HG02870 (cell line): ENCODE measurements at regions not wholly inside any gene's neighbourhood (a gene's known extent, or its start where the extent isn't known, plus 50 kb on each side); places are given as distances from the start of the nearest gene placed in this dataset.
"Not testable (repeated sequence)": the region's sequence is repeated elsewhere in the genome, so short reads cannot be mapped to it uniquely, and the experiment has no call there.

ENCODE experiments used
- ATAC-seq: cut with Tn5 transposase; IDR thresholded peaks from one replicate; pipeline ENCODE4 v1.9.1; 2021; ENCODE audit warnings: mild to moderate bottlenecking, moderate library complexity; ENCODE audit not compliant: unreplicated experiment

DNA sequence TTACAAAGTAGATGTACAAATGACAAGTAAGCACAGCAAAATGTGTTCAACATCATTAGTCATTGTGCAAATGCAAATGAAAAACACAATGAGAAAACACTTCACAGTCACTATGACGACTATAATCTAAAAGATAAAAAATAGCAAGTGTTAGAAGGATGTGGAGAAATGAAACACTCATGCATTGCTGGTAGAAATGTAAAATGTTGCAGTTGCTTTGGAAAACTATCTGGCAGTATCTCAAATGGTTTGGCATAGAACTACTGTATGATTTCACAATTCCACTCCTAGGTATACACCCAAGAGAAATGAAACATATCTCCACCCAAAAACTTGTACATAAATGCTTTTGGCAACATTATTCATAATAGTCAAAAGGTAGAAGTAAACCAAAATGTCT is 459.7 kb upstream of the TRAM1L1 start:
- no peak for ATAC-seq

GRCh38 chr4:117549524-117549923 is 464.1 kb upstream of the TRAM1L1 start:
- no peak for ATAC-seq

DNA sequence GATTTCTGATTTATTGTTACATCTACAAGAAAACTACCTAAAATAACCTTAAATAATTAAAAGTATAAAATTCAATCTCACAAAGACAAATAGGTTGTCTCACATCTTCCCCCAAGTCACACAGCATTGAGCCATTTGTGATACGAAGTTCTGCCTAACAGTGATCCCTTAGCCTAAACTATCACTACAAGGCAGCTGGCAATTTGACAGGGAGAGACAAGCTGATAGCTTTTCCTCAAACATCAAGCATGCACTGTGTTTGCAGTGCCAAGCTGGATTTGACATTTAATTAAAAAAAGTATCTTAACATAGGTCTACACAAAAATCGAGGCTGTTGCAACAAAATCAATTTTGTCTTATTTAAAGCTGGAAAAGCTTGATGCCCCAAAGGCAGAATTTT is 464.7 kb upstream of the TRAM1L1 start:
- no peak for ATAC-seq

DNA sequence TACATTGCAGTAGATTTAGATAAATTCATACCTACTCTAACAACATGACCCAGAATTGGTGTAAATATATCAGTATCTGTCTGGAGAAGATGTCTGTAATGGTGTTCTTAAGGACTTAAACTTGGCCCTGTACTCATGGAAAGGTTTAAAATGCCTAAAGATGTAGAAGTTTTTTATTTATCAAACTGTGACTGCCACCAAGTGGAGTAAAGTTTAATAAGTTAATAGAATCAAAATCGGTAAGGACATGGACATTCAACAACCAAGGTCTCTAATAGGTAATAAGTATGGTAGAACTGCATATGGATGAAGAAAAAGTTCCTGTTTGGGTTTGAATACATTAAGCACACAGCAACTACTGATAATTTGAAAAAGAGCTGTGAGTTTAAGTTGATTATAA is 474.0 kb upstream of the NDST3 start:
- no peak for ATAC-seq

DNA sequence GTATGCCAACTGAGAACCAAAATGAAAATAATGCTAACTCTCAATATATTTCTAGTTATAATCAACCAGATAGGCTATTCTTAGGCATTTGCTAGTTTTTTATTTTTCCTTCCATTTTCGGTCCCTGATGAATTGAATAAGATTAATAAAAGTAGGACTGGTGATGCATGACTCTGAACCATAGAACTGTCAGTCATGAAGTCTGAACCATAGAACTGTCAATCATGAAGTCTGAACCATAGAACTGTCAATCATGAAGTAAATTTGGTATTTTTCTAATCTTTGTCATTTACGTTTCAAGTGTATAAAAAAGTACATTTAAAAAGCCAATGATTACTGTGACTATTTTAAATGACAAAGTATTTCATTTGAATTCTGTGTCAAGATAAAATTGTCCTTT is 460.2 kb upstream of the NDST3 start:
- ATAC-seq, result no peak

GRCh38 chr4:117575850-117576249 is 458.4 kb upstream of the NDST3 start:
- ATAC-seq, result no peak

- ATAC-seq, result no peak
These were observed 456.5 kb upstream of the NDST3 start for GRCh38 chr4:117577686-117578311.

- ATAC-seq, result no peak
These were observed 445.5 kb upstream of the NDST3 start for GRCh38 chr4:117588771-117589170.

DNA sequence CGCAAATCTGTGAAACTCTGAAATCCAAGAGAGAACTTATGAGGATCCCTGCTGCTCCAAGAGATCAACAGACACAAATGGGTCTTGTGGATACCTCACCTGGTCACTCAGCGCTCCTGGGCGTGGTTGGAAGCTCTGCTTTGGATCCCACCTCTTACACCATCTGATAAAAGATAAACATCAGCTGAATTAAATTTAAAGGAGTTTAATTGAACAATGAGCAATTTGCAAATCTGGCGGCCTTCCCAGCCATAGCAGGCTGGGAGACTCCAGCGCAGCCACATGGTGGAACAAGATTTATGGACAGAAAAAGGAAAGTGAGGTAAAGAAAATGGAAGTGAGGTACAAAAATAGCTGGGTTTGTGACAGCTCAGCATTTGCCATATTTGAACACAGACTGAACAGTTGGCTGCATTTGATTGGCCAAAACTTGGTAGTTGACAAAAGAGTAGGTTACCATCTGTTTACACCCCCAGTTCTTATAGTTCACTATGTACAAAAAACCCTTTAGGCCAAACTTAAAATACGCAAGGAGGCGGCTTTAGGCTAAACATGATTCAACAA is 437.3 kb upstream of the NDST3 start:
- ATAC-seq, result no peak

DNA sequence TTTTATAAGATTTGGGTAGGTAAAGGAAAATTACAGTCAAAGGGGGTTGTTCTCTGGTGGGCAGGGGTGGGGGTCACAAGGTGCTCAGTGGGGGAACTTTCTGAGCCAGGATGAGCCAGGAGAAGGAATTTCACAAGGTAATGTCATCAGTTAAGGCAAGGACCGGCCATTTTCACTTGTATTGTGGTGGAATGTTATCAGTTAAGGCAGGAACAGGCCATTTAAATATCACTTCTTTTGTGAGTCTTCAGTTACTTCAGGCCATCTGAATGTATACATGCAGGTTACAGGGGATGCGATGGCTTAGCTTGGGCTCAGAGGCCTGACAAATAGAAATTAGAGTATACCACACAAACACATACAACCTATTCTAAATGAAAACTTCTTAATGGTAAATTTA is 434.9 kb upstream of the NDST3 start:
- not testable (repeated sequence) for ATAC-seq

- ATAC-seq, result not testable (repeated sequence)
These were observed 433.4 kb upstream of the NDST3 start for GRCh38 chr4:117600936-117601335.

- no peak for ATAC-seq
These were observed 423.5 kb upstream of the NDST3 start for GRCh38 chr4:117610706-117611308.

DNA sequence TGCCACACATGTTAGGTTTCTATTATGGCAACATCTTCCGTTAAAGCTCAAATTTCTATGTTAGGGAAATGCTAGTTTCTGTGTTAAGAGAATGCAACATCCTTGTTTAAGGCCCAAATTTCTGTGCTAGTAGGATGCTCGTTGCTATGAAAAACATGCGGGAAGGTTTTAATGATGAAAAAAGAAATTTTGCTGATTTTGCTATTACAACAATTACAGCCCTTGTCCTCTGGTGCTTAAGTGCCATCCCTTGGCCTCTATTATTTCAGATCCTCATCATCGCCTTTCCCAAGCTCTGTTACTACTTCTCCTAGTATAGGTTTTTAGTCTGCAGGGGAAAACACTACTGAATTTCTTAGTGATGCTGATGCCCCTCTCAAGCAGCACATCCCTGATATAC is 412.6 kb upstream of the NDST3 start:
- ATAC-seq, result no peak

DNA sequence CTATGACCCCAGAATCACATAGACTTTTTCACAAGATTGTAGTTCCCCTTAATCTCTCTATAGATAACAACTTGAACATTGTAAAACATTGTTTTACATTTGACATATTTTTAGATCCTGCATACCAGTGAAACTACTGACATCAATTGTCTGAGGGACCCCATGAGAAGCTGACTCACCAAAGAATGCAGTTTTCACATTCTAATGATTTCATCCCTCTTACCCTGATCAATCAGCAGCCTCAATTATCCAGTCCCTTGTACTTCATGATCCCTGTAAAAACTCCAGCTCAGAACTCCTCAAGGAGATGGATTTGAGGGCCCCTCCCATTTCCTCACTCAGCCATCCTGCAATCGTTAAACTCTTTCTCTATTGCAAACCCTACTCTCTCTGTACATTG is 411.0 kb upstream of the NDST3 start:
- ATAC-seq, result no peak

- ATAC-seq, result no peak
These were observed 407.6 kb upstream of the NDST3 start for GRCh38 chr4:117626664-117627063.

DNA sequence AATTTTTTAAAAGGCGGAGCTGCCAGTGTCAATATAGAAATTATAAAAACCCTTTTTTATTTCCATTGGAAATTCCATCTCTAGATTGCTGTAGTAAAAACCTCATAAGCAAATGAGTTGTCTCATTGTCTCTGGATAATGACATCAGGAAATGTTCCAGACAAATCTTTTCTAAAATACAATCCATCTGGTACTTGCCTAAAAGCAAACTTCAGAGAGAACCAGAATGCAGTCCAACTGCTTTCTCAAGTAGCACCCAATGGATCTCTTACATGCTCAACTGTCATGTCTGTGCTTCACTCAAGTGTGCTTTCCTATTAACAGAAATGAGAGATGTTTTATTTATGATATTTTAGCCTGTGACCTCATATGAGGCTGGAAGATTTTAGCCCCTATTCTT is 399.6 kb upstream of the NDST3 start:
- no peak for ATAC-seq

GRCh38 chr4:117637347-117637746 is 396.9 kb upstream of the NDST3 start:
- no peak for ATAC-seq

DNA sequence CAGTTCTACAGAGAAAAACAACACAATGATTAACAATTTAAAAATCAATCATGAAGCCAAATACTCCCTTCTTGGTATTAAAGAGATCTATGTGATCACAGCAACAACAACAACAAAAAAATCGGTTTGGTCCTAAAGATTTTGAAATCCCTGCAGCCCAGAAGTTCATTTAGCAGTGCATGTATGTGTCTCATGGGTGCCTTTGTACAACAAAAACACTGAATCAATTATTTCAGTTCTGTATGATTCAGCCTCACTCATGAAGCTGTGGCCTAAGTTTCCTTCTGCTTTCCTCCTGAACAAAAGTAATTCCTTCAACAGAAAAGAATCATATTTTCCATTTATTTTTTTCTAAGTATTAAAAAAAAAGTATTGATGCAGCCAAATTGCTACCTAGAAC is 393.4 kb upstream of the NDST3 start:
- ATAC-seq, result no peak

DNA sequence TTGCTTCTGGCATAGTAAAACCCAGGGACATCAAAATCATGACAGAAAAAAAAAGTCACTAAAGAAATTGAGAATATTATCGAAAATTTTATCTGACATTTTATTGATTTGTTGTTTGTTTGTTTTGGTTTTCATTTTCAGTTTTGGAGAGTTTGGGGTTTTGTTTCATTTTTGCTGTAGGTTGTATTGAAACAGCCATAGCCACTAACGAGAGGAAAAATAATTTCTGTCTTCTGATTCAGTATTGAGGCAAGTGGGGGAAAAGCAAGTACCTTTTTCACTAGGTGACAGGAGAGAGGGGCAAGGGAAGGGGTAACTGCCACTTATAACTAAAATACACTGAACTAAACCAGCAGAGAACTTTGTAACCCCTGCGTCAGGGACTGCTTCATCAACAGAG is 392.8 kb upstream of the NDST3 start:
- ATAC-seq, result no peak

DNA sequence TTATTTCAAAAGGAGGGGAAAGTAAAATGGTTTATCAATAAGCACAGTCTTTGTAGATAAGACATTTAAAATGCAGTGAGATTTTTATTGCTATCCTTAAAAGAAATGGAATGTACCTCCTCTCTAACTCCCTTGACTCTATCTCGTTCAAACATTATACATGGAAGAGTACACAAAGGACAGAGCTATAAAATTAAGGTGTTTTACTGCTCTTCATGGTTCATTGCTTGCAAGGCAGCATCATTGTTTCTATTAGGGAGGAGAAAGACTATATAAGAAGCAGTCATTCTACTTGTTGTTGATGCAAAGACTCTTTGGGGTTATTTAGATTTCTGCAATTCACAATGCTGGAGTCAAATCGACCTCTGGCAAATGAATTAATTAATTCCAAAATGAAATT is 380.2 kb upstream of the NDST3 start:
- no peak for ATAC-seq

- no peak for ATAC-seq
These were observed 373.6 kb upstream of the NDST3 start for GRCh38 chr4:117660668-117661067.
